Natural killer cell (primary cell): ENCODE measurements at regions not wholly inside any gene's neighbourhood (a gene's known extent, or its start where the extent isn't known, plus 50 kb on each side); places are given as distances from the start of the nearest gene placed in this dataset.

Experiments used
- ATAC-seq, 3 donors: fragments of 150-1000 bp in 2 of 3; fragments of 200-7000 bp in 1 of 3; cut with Tn5 transposase; 1 replicate in 1 of 3; 2 replicates in 2 of 3; pipeline ENCODE4 v1.10.0; 2021; ENCODE audit warnings: mild to moderate bottlenecking in 2 of 3, moderate library complexity in 2 of 3
- DNase-seq, 2 donors: peaks; one replicate each; pipeline versions ENCODE4 v3.0.0 to v3.0.0-alpha.2; 2013 to 2021; ENCODE audit warnings: mixed read lengths in 1 of 2
- H3K27ac ChIP-seq: one replicate; pipeline ENCODE4 v1.5.1; 2013; ENCODE audit warnings: mild to moderate bottlenecking, low read length
- H3K27me3 ChIP-seq: one replicate; pipeline ENCODE4 v1.6.1; 2013; ENCODE audit warnings: low read length; ENCODE audit not compliant: control insufficient read depth, insufficient read depth
- H3K36me3 ChIP-seq: one replicate; pipeline ENCODE4 v1.6.1; 2013; ENCODE audit warnings: low read length; ENCODE audit not compliant: control insufficient read depth, insufficient read depth
- H3K4me1 ChIP-seq: one replicate; pipeline ENCODE4 v1.6.1; 2013; ENCODE audit warnings: low read length; ENCODE audit not compliant: control insufficient read depth, insufficient read depth
- H3K4me3 ChIP-seq: one replicate; pipeline ENCODE4 v1.5.1; 2013; ENCODE audit warnings: low read length
- H3K9me3 ChIP-seq: one replicate; pipeline ENCODE4 v1.6.1; 2013; ENCODE audit warnings: low read length; ENCODE audit not compliant: control insufficient read depth, insufficient read depth
- H3K27ac Mint-ChIP-seq, 2 donors: one replicate each; pipeline ENCODE4 v1.8.0; 2022; ENCODE audit warnings: mild to moderate bottlenecking in 2 of 2, mixed read lengths in 2 of 2, moderate library complexity in 1 of 2
- H3K27me3 Mint-ChIP-seq, 2 donors: one replicate each; pipeline ENCODE4 v1.8.0; 2022; ENCODE audit warnings: low read depth in 2 of 2, mixed read lengths in 2 of 2
- H3K36me3 Mint-ChIP-seq: one replicate; pipeline ENCODE4 v1.8.0; 2022; ENCODE audit warnings: mixed read lengths
- H3K4me1 Mint-ChIP-seq, 2 donors: one replicate each; pipeline ENCODE4 v1.8.0; 2022; ENCODE audit warnings: mixed read lengths in 2 of 2
- H3K4me3 Mint-ChIP-seq: one replicate; pipeline ENCODE4 v1.8.0; 2022; ENCODE audit warnings: mild to moderate bottlenecking, moderate library complexity, mixed read lengths
- H3K9me3 Mint-ChIP-seq, 2 donors: one replicate each; pipeline ENCODE4 v1.8.0; 2022; ENCODE audit warnings: mixed read lengths in 2 of 2
- WGBS: methylation state at CpG from one replicate; pipeline ENCODE4 v1.1.7; 2013; ENCODE audit warnings: missing lambda C conversion rate; ENCODE audit not compliant: insufficient coverage; 5-methylcytosine and 5-hydroxymethylcytosine counted together
- intact Hi-C: fragments of 100-400 bp; cut with micrococcal nuclease; formaldehyde crosslinking; loops from one replicate; pipeline ENCODE4 v1.14.2; 2022
- TF ChIP-seq, protein P1 (sequence below): fragments of 200-600 bp; IDR thresholded peaks from one replicate; pipeline ENCODE4 v1.8.0; 2022; ENCODE audit warnings: antibody characterized with exemption

DNA sequence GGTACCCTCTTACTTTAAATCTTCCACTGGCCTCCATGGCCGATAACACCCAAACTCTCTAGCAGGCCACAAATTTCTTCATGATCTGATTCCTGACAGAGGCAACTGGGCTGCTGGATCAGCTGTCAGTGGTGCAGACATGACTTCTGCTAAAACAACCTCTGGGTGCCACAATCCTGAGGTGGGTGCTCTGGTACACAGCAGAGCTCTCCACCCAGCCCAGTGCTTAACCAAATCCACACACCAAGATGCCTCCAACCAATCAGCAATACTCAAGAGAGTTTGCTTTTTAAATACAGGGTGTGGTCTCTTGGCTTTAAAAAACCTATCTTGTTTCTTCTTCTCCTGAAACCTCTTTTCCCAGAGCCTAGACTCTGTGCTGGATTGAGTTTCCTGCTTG is 126.6 kb upstream of the SPACA1 start:
- ATAC-seq (no peak), DNase-seq (no peak)
- intact Hi-C loops = no loop called here

DNA sequence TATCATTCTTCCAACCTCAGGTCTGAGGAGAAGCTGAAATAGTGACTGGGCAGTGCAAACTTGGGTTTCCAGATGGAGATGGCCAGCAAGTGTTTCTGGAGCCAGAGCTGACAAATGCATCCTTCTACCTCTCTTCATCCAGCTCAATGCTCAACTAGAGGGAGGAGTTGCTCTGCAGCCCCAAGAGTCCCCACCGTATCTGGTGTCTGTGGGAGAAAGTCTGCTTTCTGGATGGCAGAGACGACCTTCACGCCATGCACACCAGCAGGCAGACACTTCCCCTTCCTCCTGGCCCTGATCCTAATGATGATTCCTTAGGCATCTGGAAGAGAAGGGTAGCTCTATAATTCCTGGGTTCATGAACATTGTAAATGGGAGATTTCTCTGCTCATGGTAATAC is 127.4 kb upstream of the SPACA1 start:
- Histone ChIP-seq H3K27ac (no peak overlapping the region), H3K4me3 (no peak overlapping the region), H3K27me3 (peaks cover 2% of the 10 kb centered on the region), H3K36me3 (no peaks in the 10 kb centered on the region), H3K9me3 (no peaks in the 10 kb centered on the region), H3K4me1 (peaks cover 28% of the 10 kb centered on the region)
- Mint-ChIP-seq H3K4me1 (peaks cover 30 to 31% of the 10 kb centered on the region in 2 donors), H3K9me3 (no peaks in the 10 kb centered on the region), H3K27me3 (peaks cover 29 to 52% of the 10 kb centered on the region in 2 donors), H3K27ac (no peak overlapping the region), H3K4me3 (no peak overlapping the region), H3K36me3 (no peaks in the 10 kb centered on the region)
- ATAC-seq = no peak
- WGBS = 94% methylated on average over 3 of the region's 3 CpGs
- DNase-seq = no peak
- intact Hi-C loops = no loop called here
- TF ChIP-seq, protein P1, sequence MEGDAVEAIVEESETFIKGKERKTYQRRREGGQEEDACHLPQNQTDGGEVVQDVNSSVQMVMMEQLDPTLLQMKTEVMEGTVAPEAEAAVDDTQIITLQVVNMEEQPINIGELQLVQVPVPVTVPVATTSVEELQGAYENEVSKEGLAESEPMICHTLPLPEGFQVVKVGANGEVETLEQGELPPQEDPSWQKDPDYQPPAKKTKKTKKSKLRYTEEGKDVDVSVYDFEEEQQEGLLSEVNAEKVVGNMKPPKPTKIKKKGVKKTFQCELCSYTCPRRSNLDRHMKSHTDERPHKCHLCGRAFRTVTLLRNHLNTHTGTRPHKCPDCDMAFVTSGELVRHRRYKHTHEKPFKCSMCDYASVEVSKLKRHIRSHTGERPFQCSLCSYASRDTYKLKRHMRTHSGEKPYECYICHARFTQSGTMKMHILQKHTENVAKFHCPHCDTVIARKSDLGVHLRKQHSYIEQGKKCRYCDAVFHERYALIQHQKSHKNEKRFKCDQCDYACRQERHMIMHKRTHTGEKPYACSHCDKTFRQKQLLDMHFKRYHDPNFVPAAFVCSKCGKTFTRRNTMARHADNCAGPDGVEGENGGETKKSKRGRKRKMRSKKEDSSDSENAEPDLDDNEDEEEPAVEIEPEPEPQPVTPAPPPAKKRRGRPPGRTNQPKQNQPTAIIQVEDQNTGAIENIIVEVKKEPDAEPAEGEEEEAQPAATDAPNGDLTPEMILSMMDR = no peak

More for the DNA sequence above, 126.6 kb upstream of the SPACA1 start:
- Mint-ChIP-seq H3K36me3 (no peaks in the 10 kb centered on the region), H3K4me1 (peaks cover 38% of the 10 kb centered on the region in 2 donors), H3K27ac (no peak overlapping the region), H3K27me3 (peaks cover 25 to 45% of the 10 kb centered on the region in 2 donors), H3K4me3 (no peak overlapping the region), H3K9me3 (no peaks in the 10 kb centered on the region)
- peaks cover 2% of the 10 kb centered on the region for H3K27me3 ChIP-seq
- no peaks in the 10 kb centered on the region for H3K9me3 ChIP-seq
- no peak overlapping the region for H3K27ac ChIP-seq
- TF ChIP-seq, protein P1 = no peak
- peaks cover 36% of the 10 kb centered on the region for H3K4me1 ChIP-seq
- no peaks in the 10 kb centered on the region for H3K36me3 ChIP-seq
- H3K4me3 ChIP-seq = no peak overlapping the region
- WGBS = 100% methylated on average over 1 of the region's 1 CpG

DNA sequence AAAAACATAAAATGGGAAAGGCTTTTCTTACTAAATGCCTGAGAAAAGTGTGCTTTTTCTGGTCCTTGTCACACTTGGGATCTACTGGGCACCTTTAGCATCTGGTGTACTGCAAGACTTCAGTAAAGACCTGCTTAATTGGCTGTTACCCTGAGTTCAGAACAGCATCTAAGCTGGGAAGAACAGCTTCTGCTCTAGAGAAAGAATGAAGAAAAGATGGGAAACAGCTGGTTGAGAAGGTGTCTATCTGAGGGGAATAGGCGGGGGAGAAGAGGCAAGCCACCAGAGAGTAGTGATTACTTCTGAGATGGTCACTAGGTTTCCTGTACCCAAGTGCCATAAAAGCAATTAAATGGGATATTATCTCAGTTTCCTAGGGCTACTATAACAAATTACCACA is 128.2 kb upstream of the SPACA1 start:
- H3K4me3 Mint-ChIP-seq = no peak overlapping the region
- Histone ChIP-seq H3K4me3 (no peak overlapping the region), H3K36me3 (no peaks in the 10 kb centered on the region), H3K27ac (no peak overlapping the region), H3K9me3 (no peaks in the 10 kb centered on the region), H3K27me3 (peaks cover 2% of the 10 kb centered on the region), H3K4me1 (peaks cover 20% of the 10 kb centered on the region)
- peaks cover 25 to 49% of the 10 kb centered on the region in 2 donors for H3K27me3 Mint-ChIP-seq
- H3K4me1 Mint-ChIP-seq = peaks cover 22% of the 10 kb centered on the region in 2 donors
- H3K36me3 Mint-ChIP-seq = no peaks in the 10 kb centered on the region
- no peak for ATAC-seq
- TF ChIP-seq, protein P1 = no peak
- no peaks in the 10 kb centered on the region for H3K9me3 Mint-ChIP-seq
- WGBS = 93% methylated on average over 1 of the region's 1 CpG
- intact Hi-C loops = no loop called here
- DNase-seq = no peak
- H3K27ac Mint-ChIP-seq = no peak overlapping the region

DNA sequence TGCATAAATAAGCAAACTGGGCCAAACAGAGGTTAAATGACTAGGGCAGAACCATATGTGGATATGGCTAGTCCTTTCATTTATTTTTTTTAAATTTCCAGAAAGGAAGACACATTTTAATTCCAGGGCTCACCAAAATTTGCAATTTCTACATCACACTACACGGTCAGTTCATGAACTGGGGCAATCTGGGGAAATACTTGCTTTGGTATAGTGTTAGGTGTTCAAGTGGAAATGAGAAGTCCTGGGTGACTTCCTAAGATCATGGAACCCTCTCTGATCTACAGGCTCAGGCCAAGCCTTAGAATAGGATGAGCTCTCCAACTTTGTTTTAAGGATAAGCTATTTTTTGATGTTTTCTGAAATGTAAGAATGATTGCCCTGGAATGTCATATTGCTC is 128.6 kb upstream of the SPACA1 start:
- ATAC-seq (no peak), DNase-seq (no peak)
- 100% methylated on average over 1 of the region's 1 CpG for WGBS
- peaks cover 20% of the 10 kb centered on the region in 2 donors for H3K4me1 Mint-ChIP-seq
- Histone ChIP-seq H3K27ac (no peak overlapping the region), H3K36me3 (no peaks in the 10 kb centered on the region), H3K27me3 (peaks cover 2% of the 10 kb centered on the region), H3K4me1 (peaks cover 19% of the 10 kb centered on the region), H3K9me3 (no peaks in the 10 kb centered on the region), H3K4me3 (no peak overlapping the region)
- H3K36me3 Mint-ChIP-seq = no peaks in the 10 kb centered on the region
- TF ChIP-seq, protein P1 = no peak
- intact Hi-C loops = no loop called here
- no peak overlapping the region for H3K4me3 Mint-ChIP-seq
- H3K27ac Mint-ChIP-seq = no peak overlapping the region
- H3K27me3 Mint-ChIP-seq = peaks cover 25 to 49% of the 10 kb centered on the region in 2 donors
- no peaks in the 10 kb centered on the region for H3K9me3 Mint-ChIP-seq
